ENCODE measurements at regions not wholly inside any gene's neighbourhood (a gene's known extent, or its start where the extent isn't known, plus 50 kb on each side); places are given as distances from the start of the nearest gene placed in this dataset.

DNA sequence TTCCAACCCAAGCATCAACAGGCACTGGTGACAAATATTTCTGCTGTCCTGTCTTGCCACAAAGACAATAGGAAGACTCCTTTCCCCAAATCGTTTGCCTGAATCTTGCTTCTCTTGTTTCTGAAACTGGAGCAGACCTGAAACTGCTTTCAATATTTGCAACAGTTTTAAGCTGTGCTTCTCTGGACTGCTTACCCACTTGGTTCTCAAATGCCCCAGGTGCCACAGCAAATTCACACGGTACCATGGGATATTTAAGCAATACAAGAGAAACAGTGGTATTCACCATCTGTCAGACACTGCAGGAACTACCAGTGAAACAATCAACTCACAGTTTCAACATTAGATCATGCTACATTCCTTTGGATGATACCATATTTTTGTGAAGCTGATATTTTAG is 309.4 kb downstream of the PARP8 start:
- H3K36me3 ChIP-seq = no peaks in the 10 kb centered on the region
- H3K27ac ChIP-seq = no peak overlapping the region
- no peak overlapping the region for H3K4me3 ChIP-seq
- no peak for DNase-seq (ENCODE audit: low spot score in 2 of 2)
- H3K27me3 ChIP-seq = peaks cover 11% of the 10 kb centered on the region
- 81% methylated on average over 2 of the region's 2 CpGs for WGBS
- no peaks in the 10 kb centered on the region for H3K4me1 ChIP-seq
- no peaks in the 10 kb centered on the region for H3K9me3 ChIP-seq
- TF ChIP-seq EP300 (IDR thresholded peaks at IDR 0.05) = no peak
- TF ChIP-seq POLR2A (IDR thresholded peaks at IDR 0.05) = no peak

DNA sequence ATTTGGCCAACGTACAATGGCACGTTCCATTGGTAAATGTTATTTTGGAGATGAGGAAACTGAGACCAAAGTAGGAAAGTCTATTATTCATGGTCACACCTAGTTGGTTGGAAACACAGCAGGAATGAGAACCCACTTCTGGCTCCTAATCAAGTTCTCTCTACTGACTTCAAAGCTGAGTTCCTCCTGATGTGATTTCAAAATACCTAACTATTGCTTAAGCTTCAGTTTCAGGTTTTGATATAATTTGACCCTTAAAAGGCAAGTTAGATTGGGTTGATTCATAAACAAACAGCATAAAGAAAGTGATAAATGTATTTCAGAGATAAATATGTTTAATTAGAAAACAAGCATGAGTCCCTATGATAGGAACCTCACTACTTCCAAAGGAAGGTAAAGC is 312.5 kb downstream of the PARP8 start:
- TF ChIP-seq EP300 (IDR thresholded peaks at IDR 0.05) (no peak), POLR2A (IDR thresholded peaks at IDR 0.05) (no peak), POLR2AphosphoS5 (IDR thresholded peaks at IDR 0.05) (no peak)
- TF ChIP-seq, protein P1, sequence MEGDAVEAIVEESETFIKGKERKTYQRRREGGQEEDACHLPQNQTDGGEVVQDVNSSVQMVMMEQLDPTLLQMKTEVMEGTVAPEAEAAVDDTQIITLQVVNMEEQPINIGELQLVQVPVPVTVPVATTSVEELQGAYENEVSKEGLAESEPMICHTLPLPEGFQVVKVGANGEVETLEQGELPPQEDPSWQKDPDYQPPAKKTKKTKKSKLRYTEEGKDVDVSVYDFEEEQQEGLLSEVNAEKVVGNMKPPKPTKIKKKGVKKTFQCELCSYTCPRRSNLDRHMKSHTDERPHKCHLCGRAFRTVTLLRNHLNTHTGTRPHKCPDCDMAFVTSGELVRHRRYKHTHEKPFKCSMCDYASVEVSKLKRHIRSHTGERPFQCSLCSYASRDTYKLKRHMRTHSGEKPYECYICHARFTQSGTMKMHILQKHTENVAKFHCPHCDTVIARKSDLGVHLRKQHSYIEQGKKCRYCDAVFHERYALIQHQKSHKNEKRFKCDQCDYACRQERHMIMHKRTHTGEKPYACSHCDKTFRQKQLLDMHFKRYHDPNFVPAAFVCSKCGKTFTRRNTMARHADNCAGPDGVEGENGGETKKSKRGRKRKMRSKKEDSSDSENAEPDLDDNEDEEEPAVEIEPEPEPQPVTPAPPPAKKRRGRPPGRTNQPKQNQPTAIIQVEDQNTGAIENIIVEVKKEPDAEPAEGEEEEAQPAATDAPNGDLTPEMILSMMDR (IDR thresholded peaks at IDR 0.05) = no peak
- no peaks in the 10 kb centered on the region for H3K36me3 ChIP-seq
- H3K27me3 ChIP-seq = peaks cover 10% of the 10 kb centered on the region
- no peaks in the 10 kb centered on the region for H3K4me1 ChIP-seq
- DNase-seq (ENCODE audit: low spot score in 2 of 2) = no peak
- WGBS = 90% methylated on average over 2 of the region's 2 CpGs
- no peak overlapping the region for H3K27ac ChIP-seq
- H3K4me3 ChIP-seq = no peak overlapping the region
- H3K9me3 ChIP-seq = no peaks in the 10 kb centered on the region

DNA sequence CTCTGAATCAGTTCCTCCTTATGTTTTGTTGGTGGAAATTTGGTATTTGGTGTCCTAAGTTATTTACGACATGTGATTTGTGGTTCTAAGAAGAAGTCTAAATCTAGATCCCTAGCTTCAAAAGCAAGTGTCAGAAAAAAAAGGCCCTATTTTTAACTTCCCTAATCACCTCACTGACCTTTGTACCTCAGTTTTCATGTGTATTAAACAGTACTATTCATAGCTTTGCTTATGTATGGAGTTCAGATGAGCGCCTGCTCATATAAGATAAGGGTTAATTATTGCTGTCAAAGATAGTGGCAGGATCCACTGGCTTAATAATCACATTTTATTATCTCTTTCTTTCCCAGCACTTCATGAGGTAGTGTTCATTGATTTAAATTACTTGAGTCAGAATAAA is 318.2 kb downstream of the PARP8 start:
- Histone ChIP-seq H3K9me3 (no peaks in the 10 kb centered on the region), H3K36me3 (no peaks in the 10 kb centered on the region), H3K27ac (no peak overlapping the region), H3K4me1 (no peaks in the 10 kb centered on the region), H3K4me3 (no peak overlapping the region), H3K27me3 (peaks cover 4% of the 10 kb centered on the region)
- TF ChIP-seq POLR2A (IDR thresholded peaks at IDR 0.05) (no peak), EP300 (IDR thresholded peaks at IDR 0.05) (no peak)
- TF ChIP-seq, protein P1 (IDR thresholded peaks at IDR 0.05) = no peak
- DNase-seq (ENCODE audit: low spot score in 2 of 2) = no peak
- 88% methylated on average over 2 of the region's 2 CpGs for WGBS

DNA sequence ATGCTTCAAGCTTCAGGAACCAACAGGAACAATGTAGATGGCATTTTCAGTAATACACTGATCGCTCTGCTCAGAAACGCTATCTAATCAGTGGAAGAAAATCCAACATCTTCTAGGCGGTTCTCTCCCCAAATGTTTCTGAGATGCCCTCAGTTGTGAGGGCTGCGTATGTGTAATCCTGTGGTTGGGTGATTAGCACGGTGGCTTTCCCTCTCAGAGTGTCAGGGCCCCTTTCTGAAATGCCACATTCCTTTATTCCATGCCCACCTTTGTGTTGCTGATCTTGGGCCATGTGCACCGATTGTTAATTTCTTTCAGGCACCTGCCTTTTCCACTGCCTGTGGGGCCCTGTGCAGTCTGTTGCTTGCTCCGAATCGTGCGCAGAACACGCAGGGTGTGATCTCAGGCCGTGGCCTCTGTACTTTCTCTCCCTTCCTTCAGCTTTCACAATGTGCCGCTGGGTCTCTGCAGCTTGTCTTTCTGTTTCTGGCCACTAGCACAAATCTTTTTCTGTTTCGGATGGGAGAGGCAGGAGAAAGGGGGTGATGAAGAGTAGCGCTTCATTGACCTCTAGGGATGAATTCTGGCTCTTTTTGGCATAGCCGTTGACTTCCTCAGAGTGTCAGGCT is 324.0 kb downstream of the PARP8 start:
- H3K4me1 ChIP-seq = no peaks in the 10 kb centered on the region
- TF ChIP-seq, protein P1 (IDR thresholded peaks at IDR 0.05) = no peak
- TF ChIP-seq EP300 (IDR thresholded peaks at IDR 0.05) = no peak
- TF ChIP-seq POLR2A (IDR thresholded peaks at IDR 0.05) = no peak
- no peak for TF ChIP-seq POLR2AphosphoS5 (IDR thresholded peaks at IDR 0.05)
- H3K27ac ChIP-seq = no peak overlapping the region
- DNase-seq (ENCODE audit: low spot score in 2 of 2) = no peak
- WGBS = 94% methylated on average over 15 of the region's 15 CpGs
- no peaks in the 10 kb centered on the region for H3K27me3 ChIP-seq
- no peaks in the 10 kb centered on the region for H3K36me3 ChIP-seq
- H3K9me3 ChIP-seq = no peaks in the 10 kb centered on the region
- H3K4me3 ChIP-seq = no peak overlapping the region

DNA sequence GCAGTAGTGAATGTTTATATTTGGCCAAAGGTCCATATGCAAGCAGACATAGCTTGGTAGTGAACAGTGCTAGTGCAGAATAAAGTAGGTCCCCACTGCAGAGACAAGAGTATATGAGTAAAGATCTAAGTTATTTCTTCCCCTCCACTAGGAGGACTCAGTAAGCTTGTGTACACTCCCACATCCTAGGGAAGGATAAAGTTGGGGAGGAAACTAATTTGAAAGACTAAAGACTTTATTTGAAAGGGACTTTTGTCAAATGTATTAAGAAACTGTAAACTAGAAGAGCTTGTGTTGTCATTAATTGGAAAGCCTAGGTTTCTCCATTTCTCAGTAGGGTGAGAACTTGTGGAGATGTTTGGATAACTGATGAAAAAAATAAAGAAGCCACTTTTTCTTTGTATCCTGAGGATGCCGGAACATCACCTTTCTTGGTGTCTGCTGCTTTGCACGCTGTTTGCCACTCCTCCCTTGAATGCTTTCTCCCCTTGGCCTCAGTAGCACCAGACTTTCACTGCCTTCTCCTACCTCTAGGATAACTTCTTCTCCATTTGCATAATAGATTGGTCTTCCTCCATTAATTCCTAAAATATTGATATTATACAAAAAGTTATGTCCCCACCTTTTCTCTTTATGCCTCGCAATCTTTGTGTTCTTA is 329.0 kb downstream of the PARP8 start:
- H3K4me3 ChIP-seq = no peak overlapping the region
- TF ChIP-seq EP300 (IDR thresholded peaks at IDR 0.05) (no peak), POLR2A (IDR thresholded peaks at IDR 0.05) (no peak), POLR2AphosphoS5 (IDR thresholded peaks at IDR 0.05) (no peak)
- DNase-seq (ENCODE audit: low spot score in 2 of 2) = no peak
- H3K9me3 ChIP-seq = no peaks in the 10 kb centered on the region
- no peaks in the 10 kb centered on the region for H3K27me3 ChIP-seq
- 84% methylated on average over 3 of the region's 3 CpGs for WGBS
- no peak overlapping the region for H3K27ac ChIP-seq
- H3K4me1 ChIP-seq = no peaks in the 10 kb centered on the region
- H3K36me3 ChIP-seq = no peaks in the 10 kb centered on the region

DNA sequence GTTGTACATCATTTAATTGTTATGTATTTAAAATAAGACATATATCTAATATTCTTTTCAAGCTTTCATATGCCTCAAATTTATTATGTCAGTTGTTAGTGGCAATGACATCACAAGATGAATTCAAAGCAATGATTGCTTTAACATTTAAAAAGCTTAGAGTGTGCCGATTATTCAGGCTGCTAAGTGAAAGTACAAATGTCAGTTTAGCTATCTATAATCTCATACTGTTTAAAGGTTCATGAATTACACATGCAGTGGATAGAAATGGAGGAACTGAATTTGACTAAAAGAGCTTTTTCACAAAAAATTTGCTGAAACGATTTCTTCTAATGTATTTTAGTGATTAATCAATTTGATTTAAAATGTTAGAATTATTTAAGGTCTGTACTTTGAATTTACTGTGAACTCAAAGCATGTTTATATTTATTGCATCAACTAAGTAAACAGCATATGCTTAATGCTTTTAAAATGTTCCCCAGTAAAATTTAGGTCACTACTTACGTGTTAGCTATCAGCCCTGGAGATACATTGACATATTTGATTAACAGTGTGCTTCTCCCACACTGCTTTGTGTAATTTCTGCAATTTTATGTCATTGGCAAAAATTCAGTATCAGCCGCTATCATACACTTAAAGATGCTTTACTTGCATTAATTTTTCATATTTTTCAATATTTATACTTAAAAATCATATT is 334.9 kb downstream of the PARP8 start:
- TF ChIP-seq POLR2A (IDR thresholded peaks at IDR 0.05) (no peak), EP300 (IDR thresholded peaks at IDR 0.05) (no peak), POLR2AphosphoS5 (IDR thresholded peaks at IDR 0.05) (no peak)
- TF ChIP-seq, protein P1 (IDR thresholded peaks at IDR 0.05) = no peak
- Histone ChIP-seq H3K27me3 (no peaks in the 10 kb centered on the region), H3K27ac (no peak overlapping the region), H3K4me1 (no peaks in the 10 kb centered on the region), H3K36me3 (no peaks in the 10 kb centered on the region), H3K4me3 (no peak overlapping the region), H3K9me3 (no peaks in the 10 kb centered on the region)
- WGBS = 65% methylated on average over 4 of the region's 4 CpGs
- DNase-seq (ENCODE audit: low spot score in 2 of 2) = no peak

Data from suprapubic skin (tissue), 4 donors.